ENCODE measurements at regions not wholly inside any gene's neighbourhood (a gene's known extent, or its start where the extent isn't known, plus 50 kb on each side); places are given as distances from the start of the nearest gene placed in this dataset.

DNA sequence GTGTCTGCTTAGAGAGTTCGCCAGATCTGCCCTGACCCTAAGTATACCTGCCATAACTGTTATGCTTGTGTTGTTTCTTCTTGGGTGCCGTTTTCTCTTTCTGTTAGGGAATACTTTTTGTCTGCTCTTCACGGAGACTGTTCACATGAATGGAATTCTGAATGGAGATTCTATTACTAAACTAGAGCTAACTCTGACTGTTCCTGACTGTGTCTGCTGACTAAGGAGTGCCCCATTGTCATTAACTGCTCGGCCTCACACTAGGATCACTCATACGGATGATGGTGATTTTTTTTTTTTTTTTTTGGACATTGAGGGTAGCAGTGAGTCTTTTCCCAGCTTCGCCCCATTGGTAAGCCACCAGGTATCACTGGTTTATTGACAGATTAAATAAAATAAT lies 104.8 kb upstream of the SLC8A1 start:
- no peak for DNase-seq (ENCODE audit: low read depth)
- no peak overlapping the region for H3K4me3 ChIP-seq (ENCODE audit: low read length)
- TF ChIP-seq, protein P1, sequence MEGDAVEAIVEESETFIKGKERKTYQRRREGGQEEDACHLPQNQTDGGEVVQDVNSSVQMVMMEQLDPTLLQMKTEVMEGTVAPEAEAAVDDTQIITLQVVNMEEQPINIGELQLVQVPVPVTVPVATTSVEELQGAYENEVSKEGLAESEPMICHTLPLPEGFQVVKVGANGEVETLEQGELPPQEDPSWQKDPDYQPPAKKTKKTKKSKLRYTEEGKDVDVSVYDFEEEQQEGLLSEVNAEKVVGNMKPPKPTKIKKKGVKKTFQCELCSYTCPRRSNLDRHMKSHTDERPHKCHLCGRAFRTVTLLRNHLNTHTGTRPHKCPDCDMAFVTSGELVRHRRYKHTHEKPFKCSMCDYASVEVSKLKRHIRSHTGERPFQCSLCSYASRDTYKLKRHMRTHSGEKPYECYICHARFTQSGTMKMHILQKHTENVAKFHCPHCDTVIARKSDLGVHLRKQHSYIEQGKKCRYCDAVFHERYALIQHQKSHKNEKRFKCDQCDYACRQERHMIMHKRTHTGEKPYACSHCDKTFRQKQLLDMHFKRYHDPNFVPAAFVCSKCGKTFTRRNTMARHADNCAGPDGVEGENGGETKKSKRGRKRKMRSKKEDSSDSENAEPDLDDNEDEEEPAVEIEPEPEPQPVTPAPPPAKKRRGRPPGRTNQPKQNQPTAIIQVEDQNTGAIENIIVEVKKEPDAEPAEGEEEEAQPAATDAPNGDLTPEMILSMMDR (IDR thresholded peaks at IDR 0.05; ENCODE audit: insufficient read depth, low read depth, low read length, missing control alignments): no peak

DNA sequence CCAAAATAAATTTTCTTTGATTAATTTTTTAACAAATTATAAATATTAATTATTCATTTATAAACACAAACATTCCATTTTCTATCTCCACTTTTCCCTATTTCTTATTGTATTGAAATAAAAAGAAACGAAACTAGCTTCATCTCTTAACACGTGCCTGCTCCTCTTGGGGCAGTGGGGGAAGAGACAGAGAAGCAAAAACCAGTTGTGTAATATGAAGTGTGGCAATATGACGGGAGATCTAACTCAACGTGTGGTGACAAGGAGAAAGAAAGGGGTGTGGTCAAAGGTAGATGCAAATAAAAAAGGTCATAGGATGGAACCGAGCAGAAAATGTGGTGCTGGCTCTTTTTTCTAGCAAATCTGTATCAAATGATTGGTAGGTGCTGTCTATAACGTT lies 106.9 kb upstream of the SLC8A1 start:
- DNase-seq (ENCODE audit: low read depth): peak; percentile 33
- H3K4me3 ChIP-seq (ENCODE audit: low read length): no peak overlapping the region
- TF ChIP-seq, protein P1 (IDR thresholded peaks at IDR 0.05; ENCODE audit: insufficient read depth, low read depth, low read length, missing control alignments): no peak

DNA sequence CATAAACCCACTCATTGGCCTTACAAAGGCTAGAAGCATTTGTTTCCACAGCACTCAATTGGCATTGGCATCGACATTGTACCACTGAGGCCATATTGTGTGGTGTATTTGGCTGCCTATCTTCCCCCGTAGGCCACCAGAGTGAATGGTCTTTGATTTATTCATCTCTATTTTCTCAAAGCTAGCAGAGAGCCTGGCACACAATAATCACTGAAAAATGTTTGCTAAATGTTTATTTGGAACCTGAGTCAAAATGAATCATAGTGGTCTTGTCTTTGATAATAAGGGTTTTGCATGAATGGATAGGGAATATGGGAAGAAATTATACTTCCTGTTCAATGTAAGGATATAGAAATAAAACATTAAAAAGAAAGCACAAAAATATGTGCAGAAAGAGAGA lies 107.3 kb upstream of the SLC8A1 start:
- no peak overlapping the region for H3K4me3 ChIP-seq (ENCODE audit: low read length)
- TF ChIP-seq, protein P1 (IDR thresholded peaks at IDR 0.05; ENCODE audit: insufficient read depth, low read depth, low read length, missing control alignments): no peak
- DNase-seq (ENCODE audit: low read depth): no peak

DNA sequence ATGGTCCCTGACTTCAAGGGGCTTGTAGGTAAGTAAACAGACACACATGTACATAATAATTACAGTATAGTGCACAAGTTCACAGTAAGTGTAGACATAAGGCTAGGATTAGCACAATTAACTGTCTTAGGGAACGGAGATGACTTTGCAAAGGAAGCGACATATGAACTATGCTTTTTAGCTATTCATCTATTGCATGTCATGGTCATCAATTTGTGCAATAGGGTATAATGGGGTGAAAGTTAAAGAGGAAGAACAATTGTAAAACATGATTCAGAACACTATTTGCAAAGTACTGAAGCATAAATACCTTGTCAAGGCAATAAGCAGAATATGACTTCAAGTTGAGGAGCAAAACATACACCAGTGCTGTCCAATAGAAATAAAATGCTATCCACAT lies 112.3 kb upstream of the SLC8A1 start:
- no peak for DNase-seq (ENCODE audit: low read depth)
- TF ChIP-seq, protein P1 (IDR thresholded peaks at IDR 0.05; ENCODE audit: insufficient read depth, low read depth, low read length, missing control alignments): no peak
- no peak overlapping the region for H3K4me3 ChIP-seq (ENCODE audit: low read length)

DNA sequence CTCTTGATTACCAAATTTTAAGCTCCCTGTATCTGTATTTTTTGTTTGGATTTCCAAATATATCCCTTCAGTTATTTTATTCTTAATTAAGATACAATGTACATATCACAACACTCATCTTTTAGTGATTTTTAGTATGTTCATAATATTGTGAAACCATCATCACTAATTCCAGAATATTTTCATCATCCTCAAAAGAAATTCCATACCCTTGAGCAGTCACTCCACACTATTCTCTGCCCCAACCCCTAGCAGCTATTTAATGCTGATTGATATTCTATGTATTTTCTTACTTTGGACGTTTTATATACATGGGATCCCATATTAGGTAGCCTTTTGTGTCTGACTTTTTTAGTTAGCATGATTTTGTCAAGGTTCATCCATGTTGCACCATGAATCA lies 127.4 kb upstream of the SLC8A1 start:
- no peak overlapping the region for H3K4me3 ChIP-seq (ENCODE audit: low read length)
- peak; percentile 1 for DNase-seq (ENCODE audit: low read depth)
- TF ChIP-seq, protein P1 (IDR thresholded peaks at IDR 0.05; ENCODE audit: insufficient read depth, low read depth, low read length, missing control alignments): no peak

DNA sequence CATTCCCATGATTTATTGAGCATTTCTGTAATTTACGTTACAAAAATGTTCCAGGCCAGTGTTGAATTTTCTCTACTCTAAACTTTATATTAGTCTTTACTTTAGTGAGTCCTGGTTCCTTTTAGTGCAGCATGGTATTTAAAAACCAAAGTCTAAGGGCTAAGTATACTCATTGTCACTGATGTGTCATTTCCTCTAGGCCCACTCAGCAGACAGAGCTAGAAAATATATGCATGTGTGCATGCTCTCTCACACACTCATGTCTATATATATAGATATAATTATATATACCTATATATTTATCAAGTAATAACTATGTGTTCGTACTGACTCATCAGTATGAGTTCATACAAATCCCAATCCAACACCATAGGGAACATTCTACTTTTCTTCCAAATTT lies 132.5 kb upstream of the SLC8A1 start:
- DNase-seq (ENCODE audit: low read depth): peak; percentile 36
- H3K4me3 ChIP-seq (ENCODE audit: low read length): no peak overlapping the region
- TF ChIP-seq, protein P1 (IDR thresholded peaks at IDR 0.05; ENCODE audit: insufficient read depth, low read depth, low read length, missing control alignments): no peak

DNA sequence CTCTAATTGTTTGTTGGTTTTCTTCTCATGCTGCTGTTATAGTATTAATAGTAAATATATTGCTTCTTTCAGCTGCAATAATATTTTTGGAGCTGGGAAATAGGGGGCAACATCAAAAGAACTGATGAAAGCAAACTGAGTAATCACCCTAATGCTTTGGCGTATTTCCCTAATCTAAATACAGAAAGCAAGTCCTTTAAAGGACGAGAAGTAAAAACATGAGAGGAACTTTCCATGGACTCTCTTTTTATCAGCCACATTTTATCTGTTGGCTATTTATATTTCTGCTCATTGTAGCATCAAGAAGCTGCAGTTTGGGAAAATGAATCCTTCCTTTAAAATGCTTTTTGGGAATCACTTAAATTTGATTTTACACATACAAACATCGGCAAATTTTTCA lies 139.9 kb upstream of the SLC8A1 start:
- TF ChIP-seq, protein P1 (IDR thresholded peaks at IDR 0.05; ENCODE audit: insufficient read depth, low read depth, low read length, missing control alignments): no peak
- no peak for DNase-seq (ENCODE audit: low read depth)
- H3K4me3 ChIP-seq (ENCODE audit: low read length): no peak overlapping the region
